Kidney epithelial cell (primary cell): ENCODE measurements at regions not wholly inside any gene's neighbourhood (a gene's known extent, or its start where the extent isn't known, plus 50 kb on each side); places are given as distances from the start of the nearest gene placed in this dataset.

Source experiments
- DNase-seq: peaks from one replicate; pipeline ENCODE4 v3.0.0-alpha.2; 2010; ENCODE audit warnings: low read depth
- H3K27me3 ChIP-seq: 2 replicates; pipeline ENCODE4 v1.6.0; 2011; ENCODE audit warnings: low read length; ENCODE audit not compliant: control insufficient read depth, insufficient read depth
- H3K36me3 ChIP-seq: 2 replicates; pipeline ENCODE4 v1.5.1; 2011; ENCODE audit warnings: low read length; ENCODE audit not compliant: control insufficient read depth, insufficient read depth
- H3K4me3 ChIP-seq: 2 replicates; pipeline ENCODE4 v1.5.1; 2011; ENCODE audit warnings: low read depth, mild to moderate bottlenecking, control low read depth, low read length
- CTCF ChIP-seq: IDR thresholded peaks from 2 replicates; pipeline ENCODE4 v1.5.1; 2011; ENCODE audit warnings: mild to moderate bottlenecking, moderate library complexity, low read length, control low read depth, inconsistent platforms; ENCODE audit not compliant: insufficient read depth, poor library complexity, severe bottlenecking

GRCh38 chr7:81419731-81420130 lies 350.1 kb downstream of the HGF start:
- H3K27me3 ChIP-seq = no peaks in the 10 kb centered on the region
- no peak for TF ChIP-seq CTCF
- no peak for DNase-seq
- H3K36me3 ChIP-seq = no peaks in the 10 kb centered on the region
- H3K4me3 ChIP-seq = no peak overlapping the region

GRCh38 chr7:81416659-81417058 lies 353.2 kb downstream of the HGF start:
- H3K27me3 ChIP-seq = no peaks in the 10 kb centered on the region
- no peak for DNase-seq
- no peak for TF ChIP-seq CTCF
- no peak overlapping the region for H3K4me3 ChIP-seq
- no peaks in the 10 kb centered on the region for H3K36me3 ChIP-seq

GRCh38 chr7:81415181-81415580 lies 354.7 kb downstream of the HGF start:
- no peak for DNase-seq
- Histone ChIP-seq H3K36me3 (no peaks in the 10 kb centered on the region), H3K27me3 (no peaks in the 10 kb centered on the region), H3K4me3 (no peak overlapping the region)
- TF ChIP-seq CTCF = no peak

- DNase-seq = no peak
- Histone ChIP-seq H3K27me3 (no peaks in the 10 kb centered on the region), H3K4me3 (no peak overlapping the region), H3K36me3 (no peaks in the 10 kb centered on the region)
- TF ChIP-seq CTCF = no peak
These were observed 355.4 kb downstream of the HGF start for GRCh38 chr7:81414411-81414810.

- Histone ChIP-seq H3K27me3 (no peaks in the 10 kb centered on the region), H3K4me3 (no peak overlapping the region), H3K36me3 (no peaks in the 10 kb centered on the region)
- no peak for TF ChIP-seq CTCF
- DNase-seq = no peak
These were observed 359.3 kb downstream of the HGF start for GRCh38 chr7:81410471-81411117.

- DNase-seq = no peak
- Histone ChIP-seq H3K27me3 (no peaks in the 10 kb centered on the region), H3K4me3 (no peak overlapping the region), H3K36me3 (no peaks in the 10 kb centered on the region)
- no peak for TF ChIP-seq CTCF
These were observed 361.1 kb downstream of the HGF start for GRCh38 chr7:81408728-81409127.
